ENCODE measurements at regions not wholly inside any gene's neighbourhood (a gene's known extent, or its start where the extent isn't known, plus 50 kb on each side); places are given as distances from the start of the nearest gene placed in this dataset.

DNA sequence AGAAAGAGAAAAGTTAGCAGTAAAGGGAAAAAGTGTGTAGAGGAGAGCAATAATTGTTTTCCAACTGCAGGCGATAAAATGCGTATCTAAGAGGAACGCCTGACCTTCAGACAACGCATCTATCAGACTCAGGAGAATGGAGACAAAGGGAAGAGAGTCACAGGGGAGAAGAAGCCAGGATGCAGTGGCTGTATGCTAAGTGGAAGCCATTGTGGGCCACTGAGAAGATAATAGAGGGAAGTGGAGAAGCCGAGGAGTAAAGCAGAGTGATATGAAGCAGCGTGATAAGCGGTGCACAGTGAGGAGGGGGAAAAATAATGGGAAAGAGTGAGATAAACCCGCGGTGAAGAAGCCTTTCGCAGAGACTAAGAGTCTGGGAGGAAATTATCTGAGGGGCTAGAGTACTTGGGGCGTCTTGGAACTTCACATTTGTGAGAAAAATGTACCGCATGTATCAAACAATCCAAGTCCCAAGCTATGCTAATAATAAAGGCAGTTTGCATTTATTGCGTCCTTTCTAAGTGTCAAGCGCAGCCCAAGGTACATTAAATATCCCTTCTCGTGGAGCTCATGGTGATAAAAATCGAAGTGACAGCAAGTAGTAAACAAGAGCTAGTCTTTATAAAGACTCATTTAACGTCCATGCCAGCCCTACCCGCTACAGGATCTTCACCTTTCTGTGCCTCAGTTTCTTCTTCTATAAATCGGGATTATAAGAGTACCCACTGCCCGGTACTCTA is 259.8 kb upstream of the PROX1 start:
- TF ChIP-seq TEAD4 (IDR thresholded peaks at IDR 0.05) (no peak), RAD21 (IDR thresholded peaks at IDR 0.05; ENCODE audit: low read depth) (no peak), CEBPB (IDR thresholded peaks at IDR 0.05) (no peak), TAF1 (IDR thresholded peaks at IDR 0.05; ENCODE audit: low read depth) (no peak), NFIC (IDR thresholded peaks at IDR 0.05) (no peak), EP300 (IDR thresholded peaks at IDR 0.05; ENCODE audit: borderline replicate concordance) (no peak)
- TF ChIP-seq, protein P1, sequence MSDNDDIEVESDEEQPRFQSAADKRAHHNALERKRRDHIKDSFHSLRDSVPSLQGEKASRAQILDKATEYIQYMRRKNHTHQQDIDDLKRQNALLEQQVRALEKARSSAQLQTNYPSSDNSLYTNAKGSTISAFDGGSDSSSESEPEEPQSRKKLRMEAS (IDR thresholded peaks at IDR 0.05), result no peak

Measured in Ishikawa (cell line).